HCT116 (cell line): ENCODE measurements at regions not wholly inside any gene's neighbourhood (a gene's known extent, or its start where the extent isn't known, plus 50 kb on each side); places are given as distances from the start of the nearest gene placed in this dataset.

Experiments
- FOSL1 ChIP-seq: IDR thresholded peaks from 2 replicates; pipeline ENCODE4 v1.6.1; 2012; ENCODE audit warnings: low read depth
- POLR2A ChIP-seq: IDR thresholded peaks from 2 replicates; pipeline ENCODE4 v1.7.0; 2011; ENCODE audit warnings: borderline replicate concordance; ENCODE audit not compliant: insufficient read depth, insufficient read length; ENCODE audit errors: extremely low read depth
- POLR2AphosphoS5 ChIP-seq: IDR thresholded peaks from 2 replicates; pipeline ENCODE4 v1.6.1; 2011; ENCODE audit warnings: mild to moderate bottlenecking, low read depth, low read length, moderate library complexity
- SIN3A ChIP-seq: IDR thresholded peaks from 2 replicates; pipeline ENCODE4 v1.6.1; 2012; ENCODE audit warnings: low read depth
- YY1 ChIP-seq: IDR thresholded peaks from 2 replicates; pipeline ENCODE4 v1.6.1; 2011; ENCODE audit warnings: low read length, low read depth, moderate library complexity, mild to moderate bottlenecking; ENCODE audit not compliant: insufficient replicate concordance; ENCODE audit errors: extremely low read depth
- TF ChIP-seq, protein P1 (sequence below), 3 experiments: fragments of 200-600 bp in 1 of 3; sonication (generic) in 1 of 3; IDR thresholded peaks in 2 of 3; conservative IDR thresholded peaks in 1 of 3; 2 replicates each; pipeline ENCODE4 v1.5.1; 2012 to 2017; ENCODE audit warnings: low read depth in 2 of 3, low read length in 2 of 3, antibody characterized with exemption in 1 of 3, borderline replicate concordance in 1 of 3, control low read depth in 1 of 3, mild to moderate bottlenecking in 1 of 3, mixed read lengths in 1 of 3, mixed run types in 1 of 3, moderate library complexity in 1 of 3; ENCODE audit not compliant: insufficient read depth in 1 of 3
- TF ChIP-seq, protein P2 (sequence below): IDR thresholded peaks from 2 replicates; pipeline ENCODE4 v1.6.1; 2012
- TF ChIP-seq, protein P3 (sequence below): IDR thresholded peaks from 2 replicates; pipeline ENCODE4 v1.6.1; 2012

DNA sequence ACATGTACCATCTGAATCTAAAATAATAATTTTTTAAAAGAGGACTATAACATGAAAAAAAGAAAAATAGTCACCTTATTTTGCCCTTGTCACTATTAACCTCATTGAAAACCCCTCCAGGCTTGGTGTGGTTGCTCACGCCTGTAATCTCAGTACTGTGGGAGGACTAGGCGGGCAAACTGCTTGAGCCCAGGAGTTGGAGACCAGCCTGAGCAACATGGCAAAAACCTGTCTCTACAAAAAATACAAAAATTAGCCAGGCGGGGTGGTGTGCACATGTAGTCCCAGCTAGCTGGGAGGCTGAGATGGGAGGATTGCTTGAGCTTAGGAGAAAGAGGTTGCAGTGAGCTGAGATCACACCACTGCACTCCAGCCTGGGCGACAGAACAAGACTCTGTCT is 126.3 kb upstream of the KRAS start:
- TF ChIP-seq, protein P1, sequence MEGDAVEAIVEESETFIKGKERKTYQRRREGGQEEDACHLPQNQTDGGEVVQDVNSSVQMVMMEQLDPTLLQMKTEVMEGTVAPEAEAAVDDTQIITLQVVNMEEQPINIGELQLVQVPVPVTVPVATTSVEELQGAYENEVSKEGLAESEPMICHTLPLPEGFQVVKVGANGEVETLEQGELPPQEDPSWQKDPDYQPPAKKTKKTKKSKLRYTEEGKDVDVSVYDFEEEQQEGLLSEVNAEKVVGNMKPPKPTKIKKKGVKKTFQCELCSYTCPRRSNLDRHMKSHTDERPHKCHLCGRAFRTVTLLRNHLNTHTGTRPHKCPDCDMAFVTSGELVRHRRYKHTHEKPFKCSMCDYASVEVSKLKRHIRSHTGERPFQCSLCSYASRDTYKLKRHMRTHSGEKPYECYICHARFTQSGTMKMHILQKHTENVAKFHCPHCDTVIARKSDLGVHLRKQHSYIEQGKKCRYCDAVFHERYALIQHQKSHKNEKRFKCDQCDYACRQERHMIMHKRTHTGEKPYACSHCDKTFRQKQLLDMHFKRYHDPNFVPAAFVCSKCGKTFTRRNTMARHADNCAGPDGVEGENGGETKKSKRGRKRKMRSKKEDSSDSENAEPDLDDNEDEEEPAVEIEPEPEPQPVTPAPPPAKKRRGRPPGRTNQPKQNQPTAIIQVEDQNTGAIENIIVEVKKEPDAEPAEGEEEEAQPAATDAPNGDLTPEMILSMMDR (IDR thresholded peaks at IDR 0.05 in 2 of 3, conservative IDR thresholded peaks at IDR 0.05 in 1 of 3; ENCODE audit: borderline replicate concordance in 1 of 3, insufficient read depth in 1 of 3, low read depth in 2 of 3, low read length in 2 of 3): no peak
- no peak for TF ChIP-seq SIN3A
- TF ChIP-seq, protein P2, sequence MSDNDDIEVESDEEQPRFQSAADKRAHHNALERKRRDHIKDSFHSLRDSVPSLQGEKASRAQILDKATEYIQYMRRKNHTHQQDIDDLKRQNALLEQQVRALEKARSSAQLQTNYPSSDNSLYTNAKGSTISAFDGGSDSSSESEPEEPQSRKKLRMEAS: no peak
- TF ChIP-seq, protein P3, sequence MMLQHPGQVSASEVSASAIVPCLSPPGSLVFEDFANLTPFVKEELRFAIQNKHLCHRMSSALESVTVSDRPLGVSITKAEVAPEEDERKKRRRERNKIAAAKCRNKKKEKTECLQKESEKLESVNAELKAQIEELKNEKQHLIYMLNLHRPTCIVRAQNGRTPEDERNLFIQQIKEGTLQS: no peak
- TF ChIP-seq YY1: no peak
- no peak for TF ChIP-seq POLR2AphosphoS5
- no peak for TF ChIP-seq POLR2A
- no peak for TF ChIP-seq FOSL1
